Caco-2 (cell line): ENCODE measurements at regions not wholly inside any gene's neighbourhood (a gene's known extent, or its start where the extent isn't known, plus 50 kb on each side); places are given as distances from the start of the nearest gene placed in this dataset.

Experiments used
- BruUV-seq: library from RNA; stranded (reverse); fragments of 400-500 nt; replicated peaks from 2 replicates; lab custom pipeline; 2021; lab: Mats Ljungman, UMichigan
- CTCF ChIA-PET: fragments of 300-600 bp; sonication (Branson Sonifier 250); formaldehyde crosslinking; loops from one replicate; lab custom pipeline; 2022; ENCODE audit warnings: antibody characterized with exemption; lab: Charles Lee
- POLR2A ChIA-PET: fragments of 300-600 bp; sonication (Branson Sonifier 250); formaldehyde crosslinking; loops from one replicate; lab custom pipeline; 2022; ENCODE audit warnings: antibody characterized with exemption; lab: Charles Lee
- DNase-seq, 2 experiments: peaks; one replicate each; pipeline versions ENCODE4 v3.0.0 to v3.0.0-alpha.2; 2020 to 2022
- H3K27me3 ChIP-seq: replicated peaks from 2 replicates; pipeline ENCODE4 v1.6.0; 2011; ENCODE audit warnings: low read length; ENCODE audit not compliant: control insufficient read depth, insufficient read depth
- H3K36me3 ChIP-seq: 2 replicates; pipeline ENCODE4 v1.5.1; 2011; ENCODE audit warnings: low read length; ENCODE audit not compliant: control insufficient read depth, insufficient read depth
- H3K4me1 ChIP-seq: fragments of 250-450 bp; sonication (Bioruptor Pico); 2 replicates; pipeline ENCODE4 v1.5.1; 2020; ENCODE audit warnings: mild to moderate bottlenecking
- H3K4me3 ChIP-seq: 2 replicates; pipeline ENCODE4 v1.5.1; 2011; ENCODE audit warnings: low read depth, mild to moderate bottlenecking, control low read depth, low read length
- H3K9me3 ChIP-seq: fragments of 250-450 bp; sonication (Bioruptor Pico); 2 replicates; pipeline ENCODE4 v1.5.1; 2020; ENCODE audit warnings: mild to moderate bottlenecking, moderate library complexity
- H3K27ac Mint-ChIP-seq: one replicate; pipeline ENCODE4 v1.8.0; 2022; ENCODE audit warnings: mixed read lengths; ENCODE audit not compliant: unreplicated experiment
- H3K27me3 Mint-ChIP-seq: one replicate; pipeline ENCODE4 v1.8.0; 2022; ENCODE audit warnings: mixed read lengths; ENCODE audit not compliant: insufficient read depth, unreplicated experiment
- H3K36me3 Mint-ChIP-seq: one replicate; pipeline ENCODE4 v1.8.0; 2022; ENCODE audit warnings: mild to moderate bottlenecking, mixed read lengths; ENCODE audit not compliant: insufficient read depth, unreplicated experiment
- H3K4me1 Mint-ChIP-seq: one replicate; pipeline ENCODE4 v1.8.0; 2022; ENCODE audit warnings: low read depth, mixed read lengths; ENCODE audit not compliant: unreplicated experiment
- H3K4me3 Mint-ChIP-seq: one replicate; pipeline ENCODE4 v1.8.0; 2022; ENCODE audit warnings: mild to moderate bottlenecking, moderate library complexity, mixed read lengths; ENCODE audit not compliant: unreplicated experiment
- H3K9me3 Mint-ChIP-seq: one replicate; pipeline ENCODE4 v1.8.0; 2022; ENCODE audit warnings: mixed read lengths; ENCODE audit not compliant: unreplicated experiment
- CTCF ChIP-seq, 2 experiments: fragments of 200-600 bp in 1 of 2; IDR thresholded peaks; 1 replicate in 1 of 2; 2 replicates in 1 of 2; pipeline versions ENCODE4 v1.5.1 to v1.8.0; 2011 to 2022; ENCODE audit warnings: antibody characterized with exemption in 1 of 2, control low read depth in 1 of 2, inconsistent platforms in 1 of 2, low read depth in 1 of 2, low read length in 1 of 2, mild to moderate bottlenecking in 1 of 2, moderate library complexity in 1 of 2; ENCODE audit not compliant: insufficient read depth in 1 of 2, severe bottlenecking in 1 of 2, unreplicated experiment in 1 of 2
- intact Hi-C: fragments of 100-400 bp; cut with micrococcal nuclease; formaldehyde crosslinking; loops from one replicate; pipeline ENCODE4 v1.10.0; 2022; ENCODE audit not compliant: unreplicated experiment

GRCh38 chr2:136393514-136393913 is 275.6 kb upstream of the CXCR4 start:
- POLR2A ChIA-PET, result no interaction called here
- H3K27me3 ChIP-seq, result no peaks in the 10 kb centered on the region; the same call in 1 of the 2 replicates
- no peaks in the 10 kb centered on the region for H3K9me3 Mint-ChIP-seq
- no peaks in the 10 kb centered on the region for H3K4me1 Mint-ChIP-seq
- CTCF ChIA-PET, result no interaction called here
- no peak overlapping the region for H3K4me3 ChIP-seq
- no peaks in the 10 kb centered on the region for H3K36me3 ChIP-seq
- H3K9me3 ChIP-seq, result no peaks in the 10 kb centered on the region
- no peak for TF ChIP-seq CTCF (IDR thresholded peaks at IDR 0.05; ENCODE audit: insufficient read depth in 1 of 2, low read depth in 1 of 2, low read length in 1 of 2, severe bottlenecking in 1 of 2, unreplicated experiment in 1 of 2)
- H3K36me3 Mint-ChIP-seq, result no peaks in the 10 kb centered on the region
- no TSS peak for BruUV-seq
- H3K27ac Mint-ChIP-seq, result no peak overlapping the region
- H3K4me3 Mint-ChIP-seq, result no peak overlapping the region
- peaks cover 10% of the 10 kb centered on the region for H3K27me3 Mint-ChIP-seq
- no peaks in the 10 kb centered on the region for H3K4me1 ChIP-seq
- intact Hi-C loops, result no loop called here
- no peak for DNase-seq

GRCh38 chr2:136392897-136393505 is 275.1 kb upstream of the CXCR4 start:
- Histone ChIP-seq H3K4me1 (no peaks in the 10 kb centered on the region), H3K4me3 (no peak overlapping the region), H3K36me3 (no peaks in the 10 kb centered on the region), H3K27me3 (no peaks in the 10 kb centered on the region; the same call in 1 of the 2 replicates), H3K9me3 (no peaks in the 10 kb centered on the region)
- CTCF ChIA-PET, result no interaction called here
- POLR2A ChIA-PET, result no interaction called here
- Mint-ChIP-seq H3K36me3 (no peaks in the 10 kb centered on the region), H3K27ac (no peak overlapping the region), H3K4me1 (no peaks in the 10 kb centered on the region), H3K4me3 (no peak overlapping the region), H3K27me3 (peaks cover 9% of the 10 kb centered on the region), H3K9me3 (no peaks in the 10 kb centered on the region)
- DNase-seq, result no peak
- no peak for TF ChIP-seq CTCF (IDR thresholded peaks at IDR 0.05; ENCODE audit: insufficient read depth in 1 of 2, low read depth in 1 of 2, low read length in 1 of 2, severe bottlenecking in 1 of 2, unreplicated experiment in 1 of 2)
- intact Hi-C loops, result no loop called here
- no TSS peak for BruUV-seq

DNA sequence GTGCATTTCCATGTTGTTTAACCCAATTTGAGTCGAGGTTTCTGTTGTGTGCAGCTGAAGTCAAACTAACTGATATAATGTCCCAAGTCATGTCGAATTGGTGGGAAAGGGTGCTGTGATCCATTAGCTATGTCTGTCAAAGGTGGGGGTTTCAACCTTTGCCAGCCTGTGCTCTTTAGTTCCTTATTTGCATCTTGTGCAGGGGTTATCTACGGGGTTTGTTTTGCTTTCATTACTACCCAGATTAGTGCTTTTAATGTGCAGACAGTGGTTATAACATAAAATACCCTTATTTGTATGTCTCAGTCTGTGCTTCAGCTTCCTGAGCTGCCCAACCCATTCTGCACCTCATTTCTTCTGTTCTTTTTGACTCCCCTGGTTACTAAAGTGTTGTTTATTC is 271.9 kb upstream of the CXCR4 start:
- H3K4me1 ChIP-seq, result no peaks in the 10 kb centered on the region
- no peaks in the 10 kb centered on the region for H3K27me3 ChIP-seq
- intact Hi-C loops, result loop anchor here (10.0 kb wide), 1 partner anchor 595 kb away; no protein-coding TSS in a partner anchor
- no peaks in the 10 kb centered on the region for H3K9me3 Mint-ChIP-seq
- no peaks in the 10 kb centered on the region for H3K9me3 ChIP-seq
- H3K27me3 Mint-ChIP-seq, result peaks cover 4% of the 10 kb centered on the region
- no peak overlapping the region for H3K27ac Mint-ChIP-seq
- no peaks in the 10 kb centered on the region for H3K4me1 Mint-ChIP-seq
- CTCF ChIA-PET, result no interaction called here
- no TSS peak for BruUV-seq
- no peak for DNase-seq
- no peaks in the 10 kb centered on the region for H3K36me3 Mint-ChIP-seq
- TF ChIP-seq CTCF (IDR thresholded peaks at IDR 0.05; ENCODE audit: insufficient read depth in 1 of 2, low read depth in 1 of 2, low read length in 1 of 2, severe bottlenecking in 1 of 2, unreplicated experiment in 1 of 2), result no peak
- POLR2A ChIA-PET, result no interaction called here
- H3K4me3 Mint-ChIP-seq, result no peak overlapping the region
- H3K36me3 ChIP-seq, result no peaks in the 10 kb centered on the region
- no peak overlapping the region for H3K4me3 ChIP-seq
